H1 (cell line): ENCODE measurements at regions not wholly inside any gene's neighbourhood (a gene's known extent, or its start where the extent isn't known, plus 50 kb on each side); places are given as distances from the start of the nearest gene placed in this dataset.

Experiments
- CTCF ChIA-PET: fragments of 300-600 bp; sonication (Branson Sonifier 250); formaldehyde crosslinking; loops from one replicate; lab custom pipeline; 2021; ENCODE audit not compliant: partially characterized antibody; lab: Charles Lee
- POLR2A ChIA-PET: fragments of 300-600 bp; sonication (Branson Sonifier 250); formaldehyde crosslinking; loops from one replicate; lab custom pipeline; 2021; ENCODE audit warnings: inconsistent platforms; ENCODE audit not compliant: partially characterized antibody; lab: Charles Lee
- DNase-seq, 2 experiments: peaks; one replicate each; pipeline versions ENCODE4 v3.0.0 to v3.0.0-alpha.2; 2010 to 2022; ENCODE audit warnings: low spot score in 2 of 2, low read depth in 1 of 2, mixed read lengths in 1 of 2
- FAIRE-seq: peaks from 2 replicates; lab custom pipeline; 2011; peaks lifted over from hg19 to GRCh38; lab: Jason Lieb, UNC
- H2AFZ ChIP-seq: 2 replicates; pipeline ENCODE4 v1.8.1; 2012; ENCODE audit warnings: low read length, inconsistent platforms
- H2AK5ac ChIP-seq: 2 replicates; pipeline ENCODE4 v1.6.1; 2013; ENCODE audit warnings: low read depth, low read length
- H2BK120ac ChIP-seq: replicated peaks from 2 replicates; pipeline ENCODE3; 2013; ENCODE audit warnings: low read depth, low read length, inconsistent platforms
- H2BK12ac ChIP-seq: 2 replicates; pipeline ENCODE4 v1.6.1; 2013; ENCODE audit warnings: low read depth, low read length
- H2BK15ac ChIP-seq: 2 replicates; pipeline ENCODE4 v1.6.1; 2013; ENCODE audit warnings: low read length
- H2BK20ac ChIP-seq: 2 replicates; pipeline ENCODE4 v1.6.1; 2013; ENCODE audit warnings: low read length
- H2BK5ac ChIP-seq: 2 replicates; pipeline ENCODE4 v1.6.1; 2013; ENCODE audit warnings: low read depth, low read length
- H3K14ac ChIP-seq: 2 replicates; pipeline ENCODE4 v1.6.1; 2013; ENCODE audit warnings: inconsistent platforms; ENCODE audit not compliant: insufficient read length
- H3K18ac ChIP-seq: 2 replicates; pipeline ENCODE4 v1.6.1; 2013; ENCODE audit warnings: low read length; ENCODE audit errors: extremely low read depth
- H3K23ac ChIP-seq: 2 replicates; pipeline ENCODE4 v1.6.1; 2013; ENCODE audit warnings: inconsistent platforms; ENCODE audit not compliant: insufficient read length
- H3K23me2 ChIP-seq: 2 replicates; pipeline ENCODE4 v1.6.1; 2013; ENCODE audit warnings: low read depth, low read length
- H3K27ac ChIP-seq: 2 replicates; pipeline ENCODE4 v1.6.1; 2011; ENCODE audit warnings: low read depth, low read length, inconsistent platforms
- H3K27me3 ChIP-seq, 4 experiments: replicated peaks in 1 of 4; 1 replicate in 1 of 4; 2 replicates in 3 of 4; pipeline versions ENCODE4 v1.6.1 to v1.8.1; 2011 to 2013; ENCODE audit warnings: low read length in 3 of 4, mild to moderate bottlenecking in 3 of 4, inconsistent platforms in 2 of 4, mixed read lengths in 2 of 4, moderate library complexity in 1 of 4; ENCODE audit not compliant: control insufficient read depth in 3 of 4, insufficient read depth in 3 of 4; ENCODE audit errors: extremely low read depth in 1 of 4
- H3K36me3 ChIP-seq, 4 experiments: 2 replicates each; pipeline versions ENCODE4 v1.6.1 to v1.8.1; 2011 to 2013; ENCODE audit warnings: mild to moderate bottlenecking in 4 of 4, low read length in 3 of 4, moderate library complexity in 2 of 4, control low read depth in 1 of 4, inconsistent platforms in 1 of 4; ENCODE audit not compliant: insufficient read depth in 4 of 4, control insufficient read depth in 2 of 4
- H3K4ac ChIP-seq: replicated peaks from 2 replicates; pipeline ENCODE3; 2013; ENCODE audit warnings: low read length, low read depth, mixed read lengths, inconsistent platforms; ENCODE audit not compliant: insufficient read length
- H3K4me1 ChIP-seq, 4 experiments: replicated peaks in 1 of 4; 1 replicate in 1 of 4; 2 replicates in 3 of 4; pipeline versions ENCODE4 v1.6.1 to v1.8.1; 2011 to 2013; ENCODE audit warnings: low read length in 3 of 4, inconsistent platforms in 2 of 4, mixed read lengths in 1 of 4; ENCODE audit not compliant: insufficient read depth in 4 of 4, control insufficient read depth in 3 of 4
- H3K4me2 ChIP-seq, 2 experiments: 2 replicates each; pipeline versions ENCODE4 v1.6.1 to v1.8.1; 2011 to 2013; ENCODE audit warnings: low read depth in 2 of 2, low read length in 2 of 2, control low read depth in 1 of 2, inconsistent platforms in 1 of 2, mild to moderate bottlenecking in 1 of 2; ENCODE audit not compliant: insufficient read depth in 1 of 2
- H3K4me3 ChIP-seq, 4 experiments: fragments of 200-600, 300-600 bp in 1 of 4; sonication (generic), shearing (Covaris generic), sonication (Bioruptor Twin) in 1 of 4; 2 replicates each; pipeline versions ENCODE4 v1.5.1 to v1.8.1; 2011 to 2016; ENCODE audit warnings: low read length in 4 of 4, low read depth in 3 of 4, control low read depth in 2 of 4, inconsistent platforms in 2 of 4, mild to moderate bottlenecking in 2 of 4, mixed read lengths in 1 of 4, moderate library complexity in 1 of 4; ENCODE audit not compliant: insufficient read depth in 2 of 4; ENCODE audit errors: extremely low read depth in 1 of 4
- H3K56ac ChIP-seq: replicated peaks from 2 replicates; pipeline ENCODE3; 2013; ENCODE audit warnings: low read depth, mild to moderate bottlenecking, mixed read lengths, low read length, inconsistent platforms; ENCODE audit not compliant: insufficient read length
- H3K79me1 ChIP-seq: 2 replicates; pipeline ENCODE4 v1.6.1; 2013; ENCODE audit warnings: low read depth, low read length, control low read depth
- H3K79me2 ChIP-seq, 2 experiments: 2 replicates each; pipeline versions ENCODE4 v1.6.1 to v1.8.1; 2012 to 2013; ENCODE audit warnings: low read length in 2 of 2, mild to moderate bottlenecking in 2 of 2, inconsistent platforms in 1 of 2; ENCODE audit not compliant: insufficient read depth in 2 of 2, control insufficient read depth in 1 of 2
- H3K9ac ChIP-seq, 4 experiments: replicated peaks in 1 of 4; 1 replicate in 1 of 4; 2 replicates in 3 of 4; pipeline versions ENCODE4 v1.6.1 to v1.8.1; 2011 to 2013; ENCODE audit warnings: low read depth in 3 of 4, low read length in 3 of 4, control low read depth in 2 of 4, mild to moderate bottlenecking in 2 of 4, moderate library complexity in 2 of 4, inconsistent platforms in 1 of 4; ENCODE audit errors: extremely low read depth in 1 of 4
- H3K9me3 ChIP-seq, 2 experiments: 2 replicates each; pipeline versions ENCODE4 v1.6.1 to v1.8.1; 2012 to 2013; ENCODE audit warnings: mild to moderate bottlenecking in 2 of 2, moderate library complexity in 2 of 2, control low read depth in 1 of 2, inconsistent platforms in 1 of 2, low read depth in 1 of 2, low read length in 1 of 2, mixed read lengths in 1 of 2; ENCODE audit not compliant: insufficient read depth in 2 of 2
- H4K20me1 ChIP-seq, 2 experiments: replicated peaks in 1 of 2; 2 replicates each; pipeline versions ENCODE3 to v1.8.1; 2011 to 2013; ENCODE audit warnings: inconsistent platforms in 2 of 2, low read length in 2 of 2, mild to moderate bottlenecking in 1 of 2; ENCODE audit not compliant: insufficient read depth in 2 of 2, control insufficient read depth in 1 of 2
- H4K5ac ChIP-seq: 2 replicates; pipeline ENCODE4 v1.6.1; 2013; ENCODE audit warnings: low read length, low read depth, mixed read lengths, inconsistent platforms; ENCODE audit not compliant: insufficient read length
- H4K8ac ChIP-seq: 2 replicates; pipeline ENCODE4 v1.8.0; 2013; ENCODE audit warnings: mild to moderate bottlenecking, moderate library complexity, low read length, inconsistent platforms; ENCODE audit not compliant: insufficient read depth; ENCODE audit errors: extremely low read depth
- H4K91ac ChIP-seq: replicated peaks from 2 replicates; pipeline ENCODE3; 2013; ENCODE audit warnings: low read length, mixed read lengths, inconsistent platforms; ENCODE audit not compliant: insufficient read length
- CBX8 ChIP-seq: fragments of 300-800, 300-1000 bp; sonication (generic); IDR thresholded peaks from 2 replicates; pipeline ENCODE4 v1.7.1; 2016; ENCODE audit warnings: low read depth, low read length, borderline replicate concordance
- GTF2F1 ChIP-seq: IDR thresholded peaks from 2 replicates; pipeline ENCODE4 v1.6.1; 2012; ENCODE audit warnings: low read depth, low read length, improper control_type of control experiment, borderline replicate concordance
- HDAC2 ChIP-seq, 2 experiments: fragments of 300-600 bp in 1 of 2; sonication (generic) in 1 of 2; IDR thresholded peaks; 2 replicates each; pipeline ENCODE4 v1.6.1; 2011 to 2012; ENCODE audit warnings: low read depth in 2 of 2, low read length in 2 of 2, mild to moderate bottlenecking in 2 of 2, moderate library complexity in 2 of 2, borderline replicate concordance in 1 of 2, inconsistent platforms in 1 of 2
- NANOG ChIP-seq: IDR thresholded peaks from 2 replicates; pipeline ENCODE4 v1.6.1; 2011; ENCODE audit warnings: low read length, low read depth, mild to moderate bottlenecking, inconsistent platforms; ENCODE audit not compliant: insufficient read depth, poor library complexity, severe bottlenecking
- WGBS, 2 experiments: shearing (Covaris generic) in 1 of 2; methylation state at CpG; one replicate each; pipeline versions ENCODE4 v1.1.6 to v1.1.7; 2013 to 2015; ENCODE audit warnings: low lambda C conversion rate in 2 of 2, mixed read lengths in 2 of 2, inconsistent platforms in 1 of 2, low coverage in 1 of 2, missing lambda C conversion rate in 1 of 2; ENCODE audit not compliant: insufficient replicate concordance in 2 of 2, insufficient coverage in 1 of 2, insufficient read length in 1 of 2; ENCODE audit errors: extremely low coverage in 1 of 2, missing lambda C conversion rate in 1 of 2; 5-methylcytosine and 5-hydroxymethylcytosine counted together

DNA sequence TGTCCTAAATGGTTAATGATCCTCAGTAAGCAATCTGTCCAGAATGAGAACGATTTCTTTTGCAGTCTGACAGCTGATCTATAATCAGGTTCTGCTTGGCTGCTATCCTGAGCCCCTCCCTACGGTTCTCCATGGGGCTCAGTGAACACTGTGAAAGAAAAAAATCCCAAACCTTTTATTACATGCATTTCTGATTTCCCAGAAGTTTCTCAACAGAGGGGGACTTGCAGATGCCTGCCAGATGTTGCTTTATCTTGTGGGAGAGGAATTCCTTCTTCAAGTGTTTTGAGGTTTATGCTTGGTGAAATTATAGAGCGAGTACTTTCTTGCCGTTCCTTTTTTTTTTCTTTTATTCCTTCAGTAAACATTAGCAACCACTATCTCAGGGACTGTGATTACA, 531.9 kb upstream of the ISX start:
- Histone ChIP-seq H3K4me2 (no peak overlapping the region), H3K56ac (no peak overlapping the region), H3K9ac (no peak overlapping the region), H3K23ac (no peak overlapping the region), H4K20me1 (no peaks in the 10 kb centered on the region), H2BK5ac (no peak overlapping the region), H2BK120ac (no peak overlapping the region), H3K4me1 (no peaks in the 10 kb centered on the region), H4K8ac (no peak overlapping the region), H3K27ac (no peak overlapping the region), H3K27me3 (no peaks in the 10 kb centered on the region), H3K4me3 (no peak overlapping the region), H3K79me2 (no peaks in the 10 kb centered on the region), H3K18ac (no peak overlapping the region), H2BK15ac (no peak overlapping the region), H2AK5ac (no peak overlapping the region), H3K9me3 (no peaks in the 10 kb centered on the region; a peak in 1 of 4 replicates), H2BK20ac (no peak overlapping the region), H4K5ac (no peak overlapping the region), H3K14ac (no peak overlapping the region), H3K4ac (no peak overlapping the region), H4K91ac (no peak overlapping the region), H3K79me1 (no peaks in the 10 kb centered on the region), H2BK12ac (no peak overlapping the region), H3K23me2 (no peaks in the 10 kb centered on the region; the same call in 1 of the 2 replicates), H2AFZ (no peak overlapping the region), H3K36me3 (no peaks in the 10 kb centered on the region)
- FAIRE-seq: no peak
- no peak for DNase-seq
- CTCF ChIA-PET: no interaction called here
- 66% methylated on average over 4 of the region's 4 CpGs; no CpG with 5 or more reads in 1 of the 2 experiments for WGBS, 2 experiments
- POLR2A ChIA-PET: no interaction called here
- TF ChIP-seq GTF2F1 (no peak), CBX8 (no peak), NANOG (no peak), HDAC2 (IDR thresholded peaks at IDR 0.05; ENCODE audit: borderline replicate concordance in 1 of 2, low read depth in 2 of 2, low read length in 2 of 2) (no peak)
